GM12878 (cell line): ENCODE measurements at regions not wholly inside any gene's neighbourhood (a gene's known extent, or its start where the extent isn't known, plus 50 kb on each side); places are given as distances from the start of the nearest gene placed in this dataset.

ENCODE experiments used
- ATAC-seq: fragments of 200-7000 bp; cut with Tn5 transposase; 3 replicates; pipeline ENCODE4 v1.9.1; 2020; ENCODE audit warnings: mild to moderate bottlenecking, moderate library complexity
- BruUV-seq: library from RNA; stranded (reverse); fragments of 400-500 nt; replicated peaks from 2 replicates; lab custom pipeline; 2021; lab: Mats Ljungman, UMichigan
- CTCF ChIA-PET: fragments of 300-600 bp; sonication (Branson Sonifier 250); formaldehyde crosslinking; extraction: SDS; loops from one replicate; lab custom pipeline; 2021; ENCODE audit warnings: inconsistent platforms; lab: Yijun Ruan, JAX
- POLR2A ChIA-PET: fragments of 350-600 bp; formaldehyde crosslinking; extraction: SDS; loops from one replicate; lab custom pipeline; 2021; ENCODE audit warnings: inconsistent platforms; lab: Charles Lee
- RAD21 ChIA-PET: fragments of 300-600 bp; sonication (Branson Sonifier 250); formaldehyde crosslinking; loops from one replicate; lab custom pipeline; 2023; ENCODE audit warnings: antibody characterized with exemption; ENCODE audit not compliant: unreplicated experiment; lab: Charles Lee
- SMC1A ChIA-PET: fragments of 300-600 bp; sonication (Branson Sonifier 250); formaldehyde crosslinking; loops from one replicate; lab custom pipeline; 2023; ENCODE audit not compliant: unreplicated experiment, uncharacterized antibody; lab: Charles Lee
- DNase-seq: peaks from one replicate; pipeline ENCODE4 v3.0.0-alpha.2; 2011; ENCODE audit warnings: low read depth, low spot score
- FAIRE-seq: peaks from 3 replicates; lab custom pipeline; 2011; peaks lifted over from hg19 to GRCh38; lab: Jason Lieb, UNC
- H2AFZ ChIP-seq: 2 replicates; pipeline ENCODE4 v1.6.0; 2011; ENCODE audit warnings: low read depth, low read length, control low read depth; ENCODE audit not compliant: control insufficient read depth
- H3K27ac ChIP-seq: 2 replicates; pipeline ENCODE4 v1.5.1; 2011; ENCODE audit warnings: control low read depth; ENCODE audit not compliant: control insufficient read depth, insufficient read depth
- H3K27me3 ChIP-seq, 2 experiments: replicated peaks in 1 of 2; 2 replicates each; pipeline versions ENCODE4 v1.6.0 to v1.6.1; 2011; ENCODE audit warnings: low read length in 1 of 2; ENCODE audit not compliant: control insufficient read depth in 2 of 2, insufficient read depth in 2 of 2
- H3K36me3 ChIP-seq, 2 experiments: 2 replicates each; pipeline ENCODE4 v1.5.1; 2011; ENCODE audit warnings: low read length in 1 of 2; ENCODE audit not compliant: control insufficient read depth in 2 of 2, insufficient read depth in 2 of 2
- H3K4me1 ChIP-seq: 2 replicates; pipeline ENCODE4 v1.6.1; 2011; ENCODE audit warnings: mild to moderate bottlenecking, low read length, moderate library complexity, mixed read lengths; ENCODE audit not compliant: control insufficient read depth, insufficient read depth
- H3K4me2 ChIP-seq: 2 replicates; pipeline ENCODE4 v1.6.0; 2011; ENCODE audit warnings: control low read depth; ENCODE audit not compliant: control insufficient read depth, insufficient read depth
- H3K4me3 ChIP-seq: fragments of 200-600 bp; sonication (generic); 2 replicates; pipeline ENCODE4 v1.5.1; 2016
- H3K79me2 ChIP-seq: 2 replicates; pipeline ENCODE4 v1.6.0; 2011; ENCODE audit warnings: low read length; ENCODE audit not compliant: control insufficient read depth, insufficient read depth
- H3K9ac ChIP-seq: 2 replicates; pipeline ENCODE4 v1.8.0; 2011; ENCODE audit warnings: low read length, control low read depth, mixed read lengths; ENCODE audit not compliant: control insufficient read depth, insufficient read depth
- H3K9me3 ChIP-seq: replicated peaks from 3 replicates; pipeline ENCODE4 v1.5.1; 2011; ENCODE audit warnings: mild to moderate bottlenecking, low read length; ENCODE audit not compliant: control insufficient read depth, insufficient read depth
- H4K20me1 ChIP-seq: 2 replicates; pipeline ENCODE4 v1.6.0; 2011; ENCODE audit not compliant: control insufficient read depth, insufficient read depth
- BMI1 ChIP-seq: fragments of 450-650 bp; IDR thresholded peaks from 2 replicates; pipeline ENCODE4 v1.6.1; 2016; ENCODE audit warnings: mild to moderate bottlenecking, moderate library complexity, borderline replicate concordance
- CBFB ChIP-seq: IDR thresholded peaks from 2 replicates; pipeline ENCODE4 v1.6.1; 2016; ENCODE audit warnings: antibody characterized with exemption, low read depth
- FOS ChIP-seq: IDR thresholded peaks from 3 replicates; pipeline ENCODE4 v1.6.1; 2011; ENCODE audit warnings: borderline replicate concordance; ENCODE audit not compliant: insufficient read length; ENCODE audit errors: extremely low read depth
- FOXK2 ChIP-seq: fragments of 450-650 bp; IDR thresholded peaks from 2 replicates; pipeline ENCODE4 v1.6.1; 2017; ENCODE audit warnings: mild to moderate bottlenecking, moderate library complexity
- POU2F2 ChIP-seq: IDR thresholded peaks from 3 replicates; pipeline ENCODE4 v1.6.1; 2011; ENCODE audit warnings: low read depth, mild to moderate bottlenecking, low read length, borderline replicate concordance
- SREBF2 ChIP-seq: IDR thresholded peaks from 2 replicates; pipeline ENCODE4 v1.6.1; 2012; ENCODE audit warnings: mild to moderate bottlenecking, low read length
- SRF ChIP-seq, 2 experiments: IDR thresholded peaks; 2 replicates each; pipeline ENCODE4 v1.6.1; 2011; ENCODE audit warnings: low read depth in 2 of 2, low read length in 2 of 2, mild to moderate bottlenecking in 1 of 2, moderate library complexity in 1 of 2
- WGBS: methylation state at CpG from one replicate; pipeline ENCODE4 v1.1.6; 2016; ENCODE audit warnings: low lambda C conversion rate; ENCODE audit not compliant: insufficient replicate concordance, insufficient coverage; ENCODE audit errors: missing lambda C conversion rate; 5-methylcytosine and 5-hydroxymethylcytosine counted together
- in situ Hi-C: fragments of 300-500 bp; cut with MboI; formaldehyde crosslinking; loops from 9 replicates; pipeline ENCODE4 v1.14.3; 2018; ENCODE audit warnings: mixed read lengths
- intact Hi-C: fragments of 100-400 bp; cut with micrococcal nuclease; formaldehyde crosslinking; loops from one replicate; pipeline ENCODE4 v1.14.2; 2022; ENCODE audit not compliant: unreplicated experiment
- TF ChIP-seq, protein P1 (sequence below): fragments of 150-350 bp; IDR thresholded peaks from 2 replicates; pipeline ENCODE4 v1.6.1; 2014; ENCODE audit warnings: mild to moderate bottlenecking, low read depth, low read length
- TF ChIP-seq, protein P2 (sequence below): fragments of 450-650 bp; formaldehyde crosslinking; IDR thresholded peaks from 2 replicates; pipeline ENCODE4 v1.5.0; 2022; ENCODE audit warnings: mild to moderate bottlenecking, missing genetic modification characterization

DNA sequence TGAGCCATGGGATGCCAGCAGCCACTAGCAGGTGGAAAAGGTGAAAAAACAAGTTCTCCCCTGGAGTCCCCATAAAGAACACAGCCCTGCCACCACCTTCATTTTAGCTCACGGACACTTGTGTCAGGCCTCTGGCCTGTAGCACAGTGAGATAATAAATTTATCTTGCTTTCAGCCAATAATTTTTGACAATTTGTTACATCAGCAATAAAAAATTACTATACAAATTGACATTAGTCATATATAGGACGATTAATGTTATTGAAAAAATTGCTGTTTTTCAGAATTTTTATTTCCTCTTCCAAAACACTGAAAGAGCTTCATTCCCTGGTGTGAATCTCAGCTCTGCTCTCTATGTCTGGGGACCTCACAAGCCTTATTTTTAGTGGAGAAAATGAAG, 152.9 kb upstream of the ETV3 start:
- CTCF ChIA-PET, result interaction anchor here (0.6 to 1.9 kb wide), 4 partner anchors 10 to 262 kb away, joined by 3 to 6 read pairs (median 3); no protein-coding TSS in a partner anchor
- no peak overlapping the region for H3K4me3 ChIP-seq
- no peaks in the 10 kb centered on the region for H3K4me1 ChIP-seq
- SMC1A ChIA-PET, result no interaction called here
- H4K20me1 ChIP-seq, result no peaks in the 10 kb centered on the region
- no peak overlapping the region for H3K27ac ChIP-seq
- H3K9ac ChIP-seq, result no peak overlapping the region
- no peak overlapping the region for H3K4me2 ChIP-seq
- in situ Hi-C loops, result no loop called here
- WGBS, result 0% methylated on average over 2 of the region's 2 CpGs
- BruUV-seq, result no TSS peak
- H3K9me3 ChIP-seq, result no peaks in the 10 kb centered on the region
- FAIRE-seq (no peak), ATAC-seq (no peak), DNase-seq (no peak)
- no peaks in the 10 kb centered on the region for H3K36me3 ChIP-seq
- no peak overlapping the region for H2AFZ ChIP-seq
- RAD21 ChIA-PET, result no interaction called here
- intact Hi-C loops, result no loop called here
- POLR2A ChIA-PET, result no interaction called here
- H3K79me2 ChIP-seq, result no peaks in the 10 kb centered on the region
- no peak for TF ChIP-seq BMI1
- no peaks in the 10 kb centered on the region; a peak in 1 of 4 replicates for H3K27me3 ChIP-seq

DNA sequence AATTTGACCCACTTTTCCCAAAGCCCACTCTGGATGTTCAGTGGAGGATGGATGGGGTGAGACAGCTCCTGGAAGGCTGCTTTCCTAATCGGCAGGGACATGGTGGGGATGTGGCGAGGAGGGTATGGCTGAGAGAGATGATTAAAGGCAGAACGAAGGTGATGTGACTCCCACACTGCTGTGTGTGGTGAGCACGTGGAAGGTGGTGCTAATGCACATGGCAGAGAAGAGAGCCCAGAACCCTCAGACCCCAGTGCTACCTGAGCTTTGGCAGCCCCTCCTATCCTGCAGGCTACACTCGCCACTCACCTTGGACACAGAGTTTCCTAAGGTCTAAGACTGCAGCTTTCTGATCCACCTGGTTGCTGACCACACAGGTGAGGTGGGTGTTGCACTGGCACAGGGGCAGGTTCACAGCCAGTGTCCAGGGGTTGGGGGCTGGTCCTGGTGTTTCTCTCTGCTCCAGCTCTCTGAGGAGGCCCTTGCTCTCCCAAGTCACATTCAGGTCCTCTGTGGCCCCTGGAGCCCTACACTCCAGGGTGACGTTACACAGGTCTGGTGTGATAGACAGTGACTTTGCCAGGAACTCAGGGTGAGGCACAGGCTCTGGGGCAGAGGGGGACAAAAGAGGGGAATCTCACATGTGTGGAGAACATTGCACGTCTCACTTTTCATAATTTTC, 151.4 kb upstream of the ETV3 start:
- 15% methylated on average over 7 of the region's 7 CpGs for WGBS
- H3K9ac ChIP-seq, result no peak overlapping the region
- no peaks in the 10 kb centered on the region for H4K20me1 ChIP-seq
- BruUV-seq, result no TSS peak
- TF ChIP-seq, protein P1, sequence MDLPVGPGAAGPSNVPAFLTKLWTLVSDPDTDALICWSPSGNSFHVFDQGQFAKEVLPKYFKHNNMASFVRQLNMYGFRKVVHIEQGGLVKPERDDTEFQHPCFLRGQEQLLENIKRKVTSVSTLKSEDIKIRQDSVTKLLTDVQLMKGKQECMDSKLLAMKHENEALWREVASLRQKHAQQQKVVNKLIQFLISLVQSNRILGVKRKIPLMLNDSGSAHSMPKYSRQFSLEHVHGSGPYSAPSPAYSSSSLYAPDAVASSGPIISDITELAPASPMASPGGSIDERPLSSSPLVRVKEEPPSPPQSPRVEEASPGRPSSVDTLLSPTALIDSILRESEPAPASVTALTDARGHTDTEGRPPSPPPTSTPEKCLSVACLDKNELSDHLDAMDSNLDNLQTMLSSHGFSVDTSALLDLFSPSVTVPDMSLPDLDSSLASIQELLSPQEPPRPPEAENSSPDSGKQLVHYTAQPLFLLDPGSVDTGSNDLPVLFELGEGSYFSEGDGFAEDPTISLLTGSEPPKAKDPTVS, result no peak
- TF ChIP-seq CBFB (no peak), POU2F2 (no peak), SRF (IDR thresholded peaks at IDR 0.05; ENCODE audit: low read depth in 2 of 2, low read length in 2 of 2) (no peak), FOS (no peak), FOXK2 (no peak), SREBF2 (no peak)
- TF ChIP-seq, protein P2, sequence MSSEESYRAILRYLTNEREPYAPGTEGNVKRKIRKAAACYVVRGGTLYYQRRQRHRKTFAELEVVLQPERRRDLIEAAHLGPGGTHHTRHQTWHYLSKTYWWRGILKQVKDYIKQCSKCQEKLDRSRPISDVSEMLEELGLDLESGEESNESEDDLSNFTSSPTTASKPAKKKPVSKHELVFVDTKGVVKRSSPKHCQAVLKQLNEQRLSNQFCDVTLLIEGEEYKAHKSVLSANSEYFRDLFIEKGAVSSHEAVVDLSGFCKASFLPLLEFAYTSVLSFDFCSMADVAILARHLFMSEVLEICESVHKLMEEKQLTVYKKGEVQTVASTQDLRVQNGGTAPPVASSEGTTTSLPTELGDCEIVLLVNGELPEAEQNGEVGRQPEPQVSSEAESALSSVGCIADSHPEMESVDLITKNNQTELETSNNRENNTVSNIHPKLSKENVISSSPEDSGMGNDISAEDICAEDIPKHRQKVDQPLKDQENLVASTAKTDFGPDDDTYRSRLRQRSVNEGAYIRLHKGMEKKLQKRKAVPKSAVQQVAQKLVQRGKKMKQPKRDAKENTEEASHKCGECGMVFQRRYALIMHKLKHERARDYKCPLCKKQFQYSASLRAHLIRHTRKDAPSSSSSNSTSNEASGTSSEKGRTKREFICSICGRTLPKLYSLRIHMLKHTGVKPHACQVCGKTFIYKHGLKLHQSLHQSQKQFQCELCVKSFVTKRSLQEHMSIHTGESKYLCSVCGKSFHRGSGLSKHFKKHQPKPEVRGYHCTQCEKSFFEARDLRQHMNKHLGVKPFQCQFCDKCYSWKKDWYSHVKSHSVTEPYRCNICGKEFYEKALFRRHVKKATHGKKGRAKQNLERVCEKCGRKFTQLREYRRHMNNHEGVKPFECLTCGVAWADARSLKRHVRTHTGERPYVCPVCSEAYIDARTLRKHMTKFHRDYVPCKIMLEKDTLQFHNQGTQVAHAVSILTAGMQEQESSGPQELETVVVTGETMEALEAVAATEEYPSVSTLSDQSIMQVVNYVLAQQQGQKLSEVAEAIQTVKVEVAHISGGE (CRISPR knock-in tag), result no peak
- TF ChIP-seq, all 136 proteins: peak for 0
- no peak for FAIRE-seq
- SMC1A ChIA-PET, result interaction anchor here (1.6 kb wide), 1 partner anchor 20 kb away, joined by 3 read pairs; no protein-coding TSS in a partner anchor
- no peaks in the 10 kb centered on the region for H3K4me1 ChIP-seq
- in situ Hi-C loops, result no loop called here
- intact Hi-C loops, result no loop called here
- no peak for DNase-seq
- H3K27ac ChIP-seq, result no peak overlapping the region
- H3K36me3 ChIP-seq, result no peaks in the 10 kb centered on the region
- no peaks in the 10 kb centered on the region; a peak in 2 of 4 replicates for H3K27me3 ChIP-seq
- RAD21 ChIA-PET, result no interaction called here
- no peak overlapping the region for H3K4me2 ChIP-seq
- no peak overlapping the region for H2AFZ ChIP-seq
- no peak for ATAC-seq
- H3K4me3 ChIP-seq, result no peak overlapping the region
- H3K9me3 ChIP-seq, result no peaks in the 10 kb centered on the region
- no peaks in the 10 kb centered on the region for H3K79me2 ChIP-seq
- CTCF ChIA-PET, result interaction anchor here (1.9 kb wide), 1 partner anchor 94 kb away, joined by 6 read pairs; no protein-coding TSS in a partner anchor
- POLR2A ChIA-PET, result no interaction called here
